K562 (cell line): ENCODE measurements at regions not wholly inside any gene's neighbourhood (a gene's known extent, or its start where the extent isn't known, plus 50 kb on each side); places are given as distances from the start of the nearest gene placed in this dataset.

Source experiments
- ATAC-seq: fragments of 200-7000 bp; cut with Tn5 transposase; 3 replicates; pipeline ENCODE4 v1.9.1; 2020; ENCODE audit warnings: moderate library complexity
- BruUV-seq: library from RNA; stranded (reverse); fragments of 400-500 nt; replicated peaks from 2 replicates; lab custom pipeline; 2021; lab: Mats Ljungman, UMichigan
- CTCF ChIA-PET: fragments of 300-600 bp; formaldehyde crosslinking; extraction: SDS; loops from one replicate; lab custom pipeline; 2021; ENCODE audit warnings: low intra/inter-chr PET ratio; lab: Yijun Ruan, JAX
- POLR2A ChIA-PET: fragments of 300-600, 350-650 bp; sonication (Branson Sonifier 250); formaldehyde crosslinking; extraction: SDS; loops from one replicate; lab custom pipeline; 2021; ENCODE audit warnings: antibody characterized with exemption, inconsistent platforms; lab: Yijun Ruan, JAX
- DNase-seq, 4 experiments: peaks; one replicate each; pipeline versions ENCODE4 v3.0.0 to v3.0.0-alpha.2; 2011 to 2018; ENCODE audit warnings: low spot score in 3 of 4, mixed read lengths in 3 of 4; ENCODE audit errors: extremely low read depth in 1 of 4
- FAIRE-seq: peaks from 2 replicates; lab custom pipeline; 2011; peaks lifted over from hg19 to GRCh38; lab: Jason Lieb, UNC
- H2AFZ ChIP-seq: 2 replicates; pipeline ENCODE4 v1.6.0; 2011; ENCODE audit warnings: low read depth, low read length, control low read depth, inconsistent platforms
- H3K27ac ChIP-seq: fragments of 200-600 bp; 3 replicates; pipeline ENCODE4 v1.8.0; 2011; ENCODE audit warnings: low read depth, mild to moderate bottlenecking, control low read depth, inconsistent platforms, low read length, moderate library complexity, mixed read lengths; ENCODE audit errors: extremely low read depth
- H3K27me3 ChIP-seq, 2 experiments: fragments of 300-600 bp in 1 of 2; 2 replicates in 1 of 2; 3 replicates in 1 of 2; pipeline versions ENCODE4 v1.6.0 to v1.8.0; 2011; ENCODE audit warnings: inconsistent platforms in 2 of 2, low read length in 2 of 2, mild to moderate bottlenecking in 1 of 2, mixed read lengths in 1 of 2, moderate library complexity in 1 of 2; ENCODE audit not compliant: control insufficient read depth in 2 of 2, insufficient read depth in 2 of 2
- H3K36me3 ChIP-seq: fragments of 300-600 bp; 3 replicates; pipeline ENCODE4 v1.8.0; 2011; ENCODE audit warnings: mild to moderate bottlenecking, low read length, inconsistent platforms; ENCODE audit not compliant: control insufficient read depth, insufficient read depth
- H3K4me1 ChIP-seq, 2 experiments: fragments of 200-600 bp in 1 of 2; replicated peaks in 1 of 2; 2 replicates in 1 of 2; 3 replicates in 1 of 2; pipeline versions ENCODE4 v1.5.1 to v1.8.0; 2011; ENCODE audit warnings: inconsistent platforms in 2 of 2, low read length in 2 of 2, mild to moderate bottlenecking in 1 of 2, mixed read lengths in 1 of 2, moderate library complexity in 1 of 2; ENCODE audit not compliant: control insufficient read depth in 2 of 2, insufficient read depth in 2 of 2
- H3K4me2 ChIP-seq: 2 replicates; pipeline ENCODE4 v1.6.1; 2011; ENCODE audit warnings: low read length, control low read depth, inconsistent platforms, mixed read lengths; ENCODE audit not compliant: insufficient read depth
- H3K4me3 ChIP-seq: fragments of 200-600 bp; sonication (generic), shearing (Covaris generic); 2 replicates; pipeline ENCODE4 v1.5.1; 2016; ENCODE audit warnings: control low read depth, inconsistent platforms
- H3K79me2 ChIP-seq: fragments of 200-600 bp; 3 replicates; pipeline ENCODE4 v1.8.0; 2011; ENCODE audit warnings: low read length, inconsistent platforms; ENCODE audit not compliant: control insufficient read depth, insufficient read depth
- H3K9ac ChIP-seq, 2 experiments: 2 replicates each; pipeline versions ENCODE4 v1.6.0 to v1.6.1; 2011; ENCODE audit warnings: low read depth in 2 of 2, low read length in 2 of 2, control low read depth in 1 of 2, inconsistent platforms in 1 of 2, mild to moderate bottlenecking in 1 of 2, mixed read lengths in 1 of 2; ENCODE audit not compliant: insufficient read depth in 1 of 2
- H3K9me1 ChIP-seq: one replicate; pipeline ENCODE4 v1.6.0; 2011; ENCODE audit warnings: inconsistent platforms, mild to moderate bottlenecking, low read length, moderate library complexity; ENCODE audit not compliant: control insufficient read depth, insufficient read depth
- H3K9me3 ChIP-seq: replicated peaks from 2 replicates; pipeline ENCODE4 v1.5.1; 2011; ENCODE audit warnings: low read depth, low read length, inconsistent platforms; ENCODE audit not compliant: control insufficient read depth, insufficient read depth
- H4K20me1 ChIP-seq: replicated peaks from 2 replicates; pipeline ENCODE4 v1.6.1; 2011; ENCODE audit warnings: low read length, inconsistent platforms, mixed read lengths; ENCODE audit not compliant: control insufficient read depth, insufficient read depth
- HDAC1 ChIP-seq, 2 experiments: fragments of 450-650 bp; IDR thresholded peaks; 2 replicates each; pipeline ENCODE4 v1.6.1; 2016 to 2017; ENCODE audit warnings: inconsistent platforms in 1 of 2, mild to moderate bottlenecking in 1 of 2, moderate library complexity in 1 of 2
- RBM14 ChIP-seq: fragments of 200-400 bp; formaldehyde crosslinking; IDR thresholded peaks from 2 replicates; pipeline ENCODE4 v1.6.1; 2018; ENCODE audit warnings: low read depth, mild to moderate bottlenecking, low read length, moderate library complexity, borderline replicate concordance; ENCODE audit not compliant: insufficient read depth
- ZFP36 ChIP-seq: fragments of 150-350 bp; IDR thresholded peaks from 2 replicates; pipeline ENCODE4 v1.6.1; 2018; ENCODE audit warnings: low read length, low read depth; ENCODE audit not compliant: partially characterized antibody
- WGBS: fragments of 100-300 bp; shearing (Covaris generic); methylation state at CpG from one replicate; pipeline ENCODE4 v1.1.6; 2016; ENCODE audit warnings: low coverage, mixed read lengths; ENCODE audit not compliant: insufficient coverage; ENCODE audit errors: missing lambda C conversion rate; 5-methylcytosine and 5-hydroxymethylcytosine counted together
- in situ Hi-C: fragments of 300-500 bp; cut with MboI; formaldehyde crosslinking; loops from 4 replicates; pipeline ENCODE4 v1.15.0; 2018; ENCODE audit warnings: inconsistent platforms, mixed read lengths
- intact Hi-C: fragments of 100-400 bp; cut with micrococcal nuclease; formaldehyde crosslinking; loops from 2 replicates; pipeline ENCODE4 v1.14.2; 2022
- TF ChIP-seq, protein P1 (sequence below): fragments of 450-650 bp; formaldehyde crosslinking; IDR thresholded peaks from 2 replicates; pipeline ENCODE4 v1.4.0; 2022; ENCODE audit warnings: mild to moderate bottlenecking, moderate library complexity
- TF ChIP-seq, protein P2 (sequence below): fragments of 450-650 bp; IDR thresholded peaks from 2 replicates; pipeline ENCODE4 v1.6.1; 2017; ENCODE audit warnings: mild to moderate bottlenecking, moderate library complexity
- TF ChIP-seq, protein P3 (sequence below), 2 experiments: fragments of 200-800 bp in 1 of 2; sonication (Bioruptor generic) in 1 of 2; sonication (generic) in 1 of 2; formaldehyde crosslinking in 1 of 2; IDR thresholded peaks in 1 of 2; conservative IDR thresholded peaks in 1 of 2; 2 replicates each; pipeline versions ENCODE4 v1.5.0 to v1.6.1; 2016 to 2020; ENCODE audit warnings: missing compliant biosample characterization in 1 of 2, missing genetic modification characterization in 1 of 2, missing genetic modification reagents in 1 of 2

DNA sequence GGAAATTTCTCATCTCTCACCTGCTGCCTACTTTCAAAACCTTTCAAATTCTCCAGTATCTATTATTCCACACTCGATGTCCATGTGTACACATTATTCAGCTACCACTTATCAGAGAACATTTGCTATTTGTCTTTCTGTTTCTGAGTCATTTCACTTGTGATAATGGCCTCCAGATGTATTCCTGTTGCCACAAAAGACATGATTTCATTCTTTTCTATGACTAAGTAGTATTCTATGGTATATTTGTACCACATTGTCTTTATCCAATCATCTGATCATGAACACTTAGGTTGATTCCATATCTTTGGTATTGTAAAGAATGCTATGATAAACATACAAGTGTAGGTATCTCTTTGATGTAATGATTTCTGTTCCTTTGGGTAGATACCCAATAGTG lies 310.1 kb upstream of the SPOCK3 start:
- in situ Hi-C loops (no loop called here), intact Hi-C loops (no loop called here)
- BruUV-seq: no TSS peak
- Histone ChIP-seq H3K9me1 (no peaks in the 10 kb centered on the region), H3K4me3 (no peak overlapping the region), H3K27ac (no peak overlapping the region), H3K79me2 (no peaks in the 10 kb centered on the region), H4K20me1 (no peaks in the 10 kb centered on the region), H3K27me3 (no peaks in the 10 kb centered on the region), H3K9ac (no peak overlapping the region), H3K4me2 (no peak overlapping the region), H3K9me3 (no peaks in the 10 kb centered on the region), H3K4me1 (no peaks in the 10 kb centered on the region)
- WGBS: 0% methylated on average over 1 of the region's 1 CpG
- TF ChIP-seq, protein P1, sequence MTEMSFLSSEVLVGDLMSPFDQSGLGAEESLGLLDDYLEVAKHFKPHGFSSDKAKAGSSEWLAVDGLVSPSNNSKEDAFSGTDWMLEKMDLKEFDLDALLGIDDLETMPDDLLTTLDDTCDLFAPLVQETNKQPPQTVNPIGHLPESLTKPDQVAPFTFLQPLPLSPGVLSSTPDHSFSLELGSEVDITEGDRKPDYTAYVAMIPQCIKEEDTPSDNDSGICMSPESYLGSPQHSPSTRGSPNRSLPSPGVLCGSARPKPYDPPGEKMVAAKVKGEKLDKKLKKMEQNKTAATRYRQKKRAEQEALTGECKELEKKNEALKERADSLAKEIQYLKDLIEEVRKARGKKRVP: no peak
- TF ChIP-seq, protein P2, sequence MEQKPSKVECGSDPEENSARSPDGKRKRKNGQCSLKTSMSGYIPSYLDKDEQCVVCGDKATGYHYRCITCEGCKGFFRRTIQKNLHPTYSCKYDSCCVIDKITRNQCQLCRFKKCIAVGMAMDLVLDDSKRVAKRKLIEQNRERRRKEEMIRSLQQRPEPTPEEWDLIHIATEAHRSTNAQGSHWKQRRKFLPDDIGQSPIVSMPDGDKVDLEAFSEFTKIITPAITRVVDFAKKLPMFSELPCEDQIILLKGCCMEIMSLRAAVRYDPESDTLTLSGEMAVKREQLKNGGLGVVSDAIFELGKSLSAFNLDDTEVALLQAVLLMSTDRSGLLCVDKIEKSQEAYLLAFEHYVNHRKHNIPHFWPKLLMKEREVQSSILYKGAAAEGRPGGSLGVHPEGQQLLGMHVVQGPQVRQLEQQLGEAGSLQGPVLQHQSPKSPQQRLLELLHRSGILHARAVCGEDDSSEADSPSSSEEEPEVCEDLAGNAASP: no peak
- no peak for TF ChIP-seq ZFP36
- TF ChIP-seq, all 486 proteins: peak for 0
- Histone ChIP-seq H3K36me3 (no peaks in the 10 kb centered on the region), H2AFZ (no peak overlapping the region)
- FAIRE-seq (no peak), DNase-seq (no peak), ATAC-seq (no peak)
- ChIA-PET CTCF (no interaction called here), POLR2A (no interaction called here)

DNA sequence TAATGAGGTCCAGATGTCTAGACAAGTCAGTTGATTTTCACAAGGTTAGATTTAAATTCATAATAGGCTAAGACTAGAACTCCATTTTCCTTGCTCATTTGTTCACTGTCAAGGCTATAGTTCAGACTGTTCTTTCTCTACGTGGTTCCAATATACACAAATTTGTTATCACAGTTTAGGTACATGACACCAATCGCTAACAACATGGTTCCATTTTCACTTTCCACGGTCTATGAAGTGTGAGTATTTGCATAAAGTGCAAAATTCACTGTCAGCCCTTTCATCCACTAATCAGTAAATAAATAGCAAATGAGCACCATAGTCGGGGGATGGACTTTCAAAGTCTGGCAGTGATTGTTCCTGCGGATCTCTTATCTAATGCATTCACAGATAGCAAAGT lies 315.7 kb upstream of the SPOCK3 start:
- ATAC-seq: no peak
- in situ Hi-C loops: no loop called here
- Histone ChIP-seq H3K27me3 (no peaks in the 10 kb centered on the region), H3K27ac (no peak overlapping the region), H3K4me2 (no peak overlapping the region)
- CTCF ChIA-PET: no interaction called here
- 1% methylated on average over 5 of the region's 5 CpGs for WGBS
- no peak for TF ChIP-seq HDAC1 (IDR thresholded peaks at IDR 0.05)
- no peak for TF ChIP-seq RBM14
- TF ChIP-seq, protein P3, sequence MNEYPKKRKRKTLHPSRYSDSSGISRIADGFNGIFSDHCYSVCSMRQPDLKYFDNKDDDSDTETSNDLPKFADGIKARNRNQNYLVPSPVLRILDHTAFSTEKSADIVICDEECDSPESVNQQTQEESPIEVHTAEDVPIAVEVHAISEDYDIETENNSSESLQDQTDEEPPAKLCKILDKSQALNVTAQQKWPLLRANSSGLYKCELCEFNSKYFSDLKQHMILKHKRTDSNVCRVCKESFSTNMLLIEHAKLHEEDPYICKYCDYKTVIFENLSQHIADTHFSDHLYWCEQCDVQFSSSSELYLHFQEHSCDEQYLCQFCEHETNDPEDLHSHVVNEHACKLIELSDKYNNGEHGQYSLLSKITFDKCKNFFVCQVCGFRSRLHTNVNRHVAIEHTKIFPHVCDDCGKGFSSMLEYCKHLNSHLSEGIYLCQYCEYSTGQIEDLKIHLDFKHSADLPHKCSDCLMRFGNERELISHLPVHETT (CRISPR knock-in tag; conservative IDR thresholded peaks at IDR 0.05 in 1 of 2, IDR thresholded peaks at IDR 0.05 in 1 of 2): no peak
- TF ChIP-seq, all 486 proteins: peak for 0
- no peaks in the 10 kb centered on the region for H3K4me1 ChIP-seq
- no peak overlapping the region for H3K9ac ChIP-seq
- intact Hi-C loops: no loop called here
- H2AFZ ChIP-seq: no peak overlapping the region
- BruUV-seq: no TSS peak
- no peaks in the 10 kb centered on the region for H3K36me3 ChIP-seq
- no peaks in the 10 kb centered on the region for H3K79me2 ChIP-seq
- no peaks in the 10 kb centered on the region for H4K20me1 ChIP-seq
- no peaks in the 10 kb centered on the region for H3K9me1 ChIP-seq
- FAIRE-seq (no peak), DNase-seq (no peak)
- no peak overlapping the region for H3K4me3 ChIP-seq
- H3K9me3 ChIP-seq: no peaks in the 10 kb centered on the region; the same call in 1 of the 2 replicates
- POLR2A ChIA-PET: no interaction called here
